NCI-H1092 (cell line): ENCODE measurements at regions not wholly inside any gene's neighbourhood (a gene's known extent, or its start where the extent isn't known, plus 50 kb on each side); places are given as distances from the start of the nearest gene placed in this dataset.
"Not testable (repeated sequence)": the region's sequence is repeated elsewhere in the genome, so short reads cannot be mapped to it uniquely, and the experiment has no call there.

Experiments
- DNase-seq: peaks from one replicate; lab custom pipeline; 2025; lab: John Stamatoyannopoulos, UW

GRCh38 chr1:61580417-61580816, 144.5 kb downstream of the TM2D1 start:
- no peak for DNase-seq

- DNase-seq, result no peak
Measured at GRCh38 chr1:61579802-61580201, 145.1 kb downstream of the TM2D1 start.

- no peak for DNase-seq
Measured at GRCh38 chr1:61572046-61572445, 152.9 kb downstream of the TM2D1 start.

- no peak for DNase-seq
Measured at GRCh38 chr1:61570191-61570590, 154.8 kb downstream of the TM2D1 start.

GRCh38 chr1:61569303-61569621, 155.7 kb downstream of the TM2D1 start:
- DNase-seq, result no peak

GRCh38 chr1:61568460-61569302, 156.3 kb downstream of the TM2D1 start:
- no peak for DNase-seq

- DNase-seq, result no peak
Measured at GRCh38 chr1:61566177-61566576, 158.8 kb downstream of the TM2D1 start.

GRCh38 chr1:61563611-61564010, 161.3 kb downstream of the TM2D1 start:
- no peak for DNase-seq

GRCh38 chr1:61561666-61562065, 163.3 kb downstream of the TM2D1 start:
- no peak for DNase-seq

- no peak for DNase-seq
Measured at GRCh38 chr1:61560385-61560784, 164.6 kb downstream of the TM2D1 start.

- no peak for DNase-seq
Measured at GRCh38 chr1:61556631-61557030, 168.3 kb downstream of the TM2D1 start.

GRCh38 chr1:61552630-61553305, 172.2 kb downstream of the TM2D1 start:
- DNase-seq, result no peak

GRCh38 chr1:61547302-61547701, 177.6 kb downstream of the TM2D1 start:
- not testable (repeated sequence) for DNase-seq

GRCh38 chr1:61544870-61545269, 180.1 kb downstream of the TM2D1 start:
- not testable (repeated sequence) for DNase-seq

GRCh38 chr1:61543498-61543897, 181.4 kb downstream of the TM2D1 start:
- not testable (repeated sequence) for DNase-seq

GRCh38 chr1:61539720-61540462, 185.1 kb downstream of the TM2D1 start:
- no peak for DNase-seq

GRCh38 chr1:61538228-61538627, 186.7 kb downstream of the TM2D1 start:
- no peak for DNase-seq

GRCh38 chr1:61536174-61537108, 188.5 kb downstream of the TM2D1 start:
- DNase-seq, result no peak

- DNase-seq, result no peak
Measured at GRCh38 chr1:61534847-61535246, 190.1 kb downstream of the TM2D1 start.

- no peak for DNase-seq
Measured at GRCh38 chr1:61533546-61533945, 191.4 kb downstream of the TM2D1 start.

- DNase-seq, result no peak
Measured at GRCh38 chr1:61531716-61532115, 193.2 kb downstream of the TM2D1 start.
